A549 (cell line): ENCODE measurements at regions not wholly inside any gene's neighbourhood (a gene's known extent, or its start where the extent isn't known, plus 50 kb on each side); places are given as distances from the start of the nearest gene placed in this dataset.
A peak's percentile ranks its signal among the peaks of the same experiment; 100 is the strongest.

Experiments used
- ATAC-seq, 2 experiments: fragments of 200-7000 bp in 1 of 2; fragments of >200 bp in 1 of 2; cut with Nextera tagmentation in 1 of 2; cut with Tn5 transposase in 1 of 2; 3 replicates each; pipeline versions ENCODE4 v1.8.0 to v1.9.1; 2018 to 2020; ENCODE audit warnings: mild to moderate bottlenecking in 1 of 2, moderate library complexity in 1 of 2
- CTCF ChIA-PET: fragments of 300-600 bp; sonication (Branson Sonifier 250); formaldehyde crosslinking; extraction: SDS; loops from one replicate; lab custom pipeline; 2021; ENCODE audit warnings: antibody characterized with exemption, inconsistent platforms; lab: Yijun Ruan, JAX
- POLR2A ChIA-PET: fragments of 350-600 bp; formaldehyde crosslinking; extraction: SDS; loops from one replicate; lab custom pipeline; 2021; ENCODE audit warnings: antibody characterized with exemption, inconsistent platforms; lab: Yijun Ruan, JAX
- DNase-seq, 2 experiments: peaks; one replicate each; pipeline versions ENCODE4 v3.0.0 to v3.0.0-alpha.2; 2011 to 2016; ENCODE audit warnings: low read depth in 1 of 2, low spot score in 1 of 2
- FAIRE-seq: peaks from 2 replicates; lab custom pipeline; 2011; peaks lifted over from hg19 to GRCh38; lab: Jason Lieb, UNC
- H3K27ac ChIP-seq, 2 experiments: fragments of >200 bp; sonication (Bioruptor Twin); formaldehyde crosslinking; 3 replicates each; pipeline ENCODE4 v1.5.1; 2016 to 2017
- H3K4me1 ChIP-seq: fragments of >200 bp; sonication (Bioruptor Twin); formaldehyde crosslinking; 3 replicates; pipeline ENCODE4 v1.6.1; 2016
- H3K4me2 ChIP-seq: fragments of >200 bp; sonication (Bioruptor Twin); formaldehyde crosslinking; 3 replicates; pipeline ENCODE4 v1.6.1; 2016
- H3K4me3 ChIP-seq: fragments of >200 bp; sonication (Bioruptor Twin); formaldehyde crosslinking; 3 replicates; pipeline ENCODE4 v1.5.1; 2016
- H3K9me3 ChIP-seq: fragments of >200 bp; sonication (Bioruptor Twin); formaldehyde crosslinking; 3 replicates; pipeline ENCODE4 v1.6.1; 2016
- CHD2 ChIP-seq: fragments of 150-350 bp; IDR thresholded peaks from 2 replicates; pipeline ENCODE4 v1.6.1; 2014; ENCODE audit warnings: low read length; ENCODE audit not compliant: partially characterized antibody
- CHD4 ChIP-seq: fragments of 200-600 bp; sonication (generic); IDR thresholded peaks from 2 replicates; pipeline ENCODE4 v1.6.1; 2016; ENCODE audit warnings: antibody characterized with exemption, mild to moderate bottlenecking, borderline replicate concordance
- FOSL2 ChIP-seq, 2 experiments: fragments of 450-650 bp in 1 of 2; fragments of >200 bp in 1 of 2; sonication (Bioruptor Twin) in 1 of 2; formaldehyde crosslinking; IDR thresholded peaks; 2 replicates each; pipeline versions ENCODE4 v1.5.0 to v1.6.1; 2016 to 2020; ENCODE audit warnings: mild to moderate bottlenecking in 1 of 2, moderate library complexity in 1 of 2
- GATA3 ChIP-seq: IDR thresholded peaks from 2 replicates; pipeline ENCODE4 v1.6.1; 2012; ENCODE audit warnings: borderline replicate concordance
- HOXA7 ChIP-seq: fragments of 250-450 bp; sonication (Bioruptor Pico); IDR thresholded peaks from 2 replicates; pipeline ENCODE4 v1.5.0; 2020; ENCODE audit warnings: mild to moderate bottlenecking, moderate library complexity
- HOXB13 ChIP-seq: fragments of 250-450 bp; sonication (Bioruptor Pico); IDR thresholded peaks from 2 replicates; pipeline ENCODE4 v1.5.0; 2020; ENCODE audit warnings: low read depth, mild to moderate bottlenecking, moderate library complexity
- JUN ChIP-seq, 2 experiments: fragments of >200 bp; sonication (Bioruptor Twin); formaldehyde crosslinking; IDR thresholded peaks; 2 replicates in 1 of 2; 3 replicates in 1 of 2; pipeline ENCODE4 v1.6.1; 2016 to 2017
- KDM5A ChIP-seq: fragments of 200-600 bp; sonication (generic); IDR thresholded peaks from 2 replicates; pipeline ENCODE4 v1.6.1; 2016; ENCODE audit warnings: antibody characterized with exemption, mild to moderate bottlenecking
- MAFK ChIP-seq: fragments of 450-650 bp; IDR thresholded peaks from 2 replicates; pipeline ENCODE4 v1.6.1; 2014; ENCODE audit not compliant: partially characterized antibody
- MAX ChIP-seq: IDR thresholded peaks from 2 replicates; pipeline ENCODE4 v1.6.1; 2012
- MAZ ChIP-seq: fragments of 150-350 bp; IDR thresholded peaks from 2 replicates; pipeline ENCODE4 v1.6.1; 2014; ENCODE audit warnings: antibody characterized with exemption, low read depth, low read length, borderline replicate concordance
- MYC ChIP-seq: IDR thresholded peaks from 2 replicates; pipeline ENCODE4 v1.6.1; 2012; ENCODE audit warnings: mild to moderate bottlenecking, inconsistent platforms, low read length, improper control_type of control experiment, borderline replicate concordance
- NPAS2 ChIP-seq: fragments of 250-450 bp; sonication (Bioruptor Pico); IDR thresholded peaks from 2 replicates; pipeline ENCODE4 v1.8.0; 2022; ENCODE audit warnings: mild to moderate bottlenecking, moderate library complexity, borderline replicate concordance
- PBX3 ChIP-seq: IDR thresholded peaks from 2 replicates; pipeline ENCODE4 v1.6.1; 2012
- SMC3 ChIP-seq: fragments of >200 bp; sonication (Bioruptor Twin); formaldehyde crosslinking; IDR thresholded peaks from 3 replicates; pipeline ENCODE4 v1.6.1; 2018; ENCODE audit warnings: inconsistent platforms
- SREBF2 ChIP-seq: fragments of 450-650 bp; IDR thresholded peaks from 2 replicates; pipeline ENCODE4 v1.6.1; 2014; ENCODE audit warnings: mild to moderate bottlenecking, moderate library complexity
- TFCP2L1 ChIP-seq: fragments of 250-450 bp; sonication (Bioruptor Pico); IDR thresholded peaks from 2 replicates; pipeline ENCODE4 v1.5.0; 2021; ENCODE audit warnings: mild to moderate bottlenecking
- TP53 ChIP-seq: fragments of 250-450 bp; sonication (Bioruptor Pico); IDR thresholded peaks from 2 replicates; pipeline ENCODE4 v1.5.0; 2021; ENCODE audit warnings: mild to moderate bottlenecking, moderate library complexity
- WGBS: methylation state at CpG from one replicate; pipeline ENCODE4 v1.1.6; 2017; ENCODE audit errors: missing lambda C conversion rate; 5-methylcytosine and 5-hydroxymethylcytosine counted together
- TF ChIP-seq, protein P1 (sequence below): fragments of >200 bp; sonication (Bioruptor Twin); formaldehyde crosslinking; IDR thresholded peaks from 3 replicates; pipeline ENCODE4 v1.6.1; 2016
- TF ChIP-seq, protein P2 (sequence below): fragments of 450-650 bp; IDR thresholded peaks from 2 replicates; pipeline ENCODE4 v1.6.1; 2014; ENCODE audit warnings: antibody characterized with exemption
- TF ChIP-seq, protein P3 (sequence below): fragments of >200 bp; sonication (Bioruptor Twin); formaldehyde crosslinking; IDR thresholded peaks from 2 replicates; pipeline ENCODE4 v1.6.1; 2016
- TF ChIP-seq, protein P4 (sequence below): fragments of >200 bp; sonication (Bioruptor Twin); formaldehyde crosslinking; IDR thresholded peaks from 3 replicates; pipeline ENCODE4 v1.5.1; 2016
- TF ChIP-seq, protein P5 (sequence below): fragments of 250-450 bp; sonication (Bioruptor Pico); IDR thresholded peaks from 2 replicates; pipeline ENCODE4 v1.5.0; 2021; ENCODE audit warnings: mild to moderate bottlenecking, moderate library complexity, borderline replicate concordance
- TF ChIP-seq, protein P6 (sequence below): fragments of 150-350 bp; IDR thresholded peaks from 2 replicates; pipeline ENCODE4 v1.6.1; 2014; ENCODE audit warnings: low read depth, mild to moderate bottlenecking, low read length
- TF ChIP-seq, protein P7 (sequence below): IDR thresholded peaks from 2 replicates; pipeline ENCODE4 v1.6.1; 2012; ENCODE audit warnings: low read depth, borderline replicate concordance

DNA sequence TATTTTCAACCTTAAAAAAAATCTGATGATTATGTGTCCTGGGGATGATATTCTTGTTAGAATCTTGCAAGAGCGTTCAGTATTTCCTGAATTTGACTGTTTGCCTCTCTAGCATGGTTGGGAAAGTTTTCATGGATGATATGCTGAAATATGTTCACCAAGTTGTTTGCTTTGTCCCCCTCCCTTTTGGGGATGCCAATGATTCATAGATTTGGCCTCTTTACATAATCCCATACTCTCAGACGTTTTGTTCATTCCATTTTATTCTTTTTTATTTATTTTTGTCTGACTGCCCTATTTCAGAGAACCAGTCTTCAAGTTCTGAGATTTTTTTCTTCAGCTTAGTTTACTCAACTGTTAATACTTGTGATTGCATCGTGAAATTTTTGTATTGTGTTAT, 415.1 kb downstream of the FAM47B start:
- no peak overlapping the region for H3K4me2 ChIP-seq
- FAIRE-seq = peak; percentile 77
- peak in 1 of 2 experiments; percentile 5 for DNase-seq
- WGBS = 3% methylated on average over 3 of the region's 3 CpGs
- ChIA-PET POLR2A (no interaction called here), CTCF (no interaction called here)
- H3K9me3 ChIP-seq = no peaks in the 10 kb centered on the region
- H3K4me1 ChIP-seq = no peaks in the 10 kb centered on the region
- TF ChIP-seq, protein P1, sequence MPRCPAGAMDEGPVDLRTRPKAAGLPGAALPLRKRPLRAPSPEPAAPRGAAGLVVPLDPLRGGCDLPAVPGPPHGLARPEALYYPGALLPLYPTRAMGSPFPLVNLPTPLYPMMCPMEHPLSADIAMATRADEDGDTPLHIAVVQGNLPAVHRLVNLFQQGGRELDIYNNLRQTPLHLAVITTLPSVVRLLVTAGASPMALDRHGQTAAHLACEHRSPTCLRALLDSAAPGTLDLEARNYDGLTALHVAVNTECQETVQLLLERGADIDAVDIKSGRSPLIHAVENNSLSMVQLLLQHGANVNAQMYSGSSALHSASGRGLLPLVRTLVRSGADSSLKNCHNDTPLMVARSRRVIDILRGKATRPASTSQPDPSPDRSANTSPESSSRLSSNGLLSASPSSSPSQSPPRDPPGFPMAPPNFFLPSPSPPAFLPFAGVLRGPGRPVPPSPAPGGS = no peak
- no peak for TF ChIP-seq TP53 (CRISPR knock-in tag)
- TF ChIP-seq HOXB13 = no peak
- TF ChIP-seq, protein P2, sequence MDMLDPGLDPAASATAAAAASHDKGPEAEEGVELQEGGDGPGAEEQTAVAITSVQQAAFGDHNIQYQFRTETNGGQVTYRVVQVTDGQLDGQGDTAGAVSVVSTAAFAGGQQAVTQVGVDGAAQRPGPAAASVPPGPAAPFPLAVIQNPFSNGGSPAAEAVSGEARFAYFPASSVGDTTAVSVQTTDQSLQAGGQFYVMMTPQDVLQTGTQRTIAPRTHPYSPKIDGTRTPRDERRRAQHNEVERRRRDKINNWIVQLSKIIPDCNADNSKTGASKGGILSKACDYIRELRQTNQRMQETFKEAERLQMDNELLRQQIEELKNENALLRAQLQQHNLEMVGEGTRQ = no peak
- no peak for TF ChIP-seq MAX
- TF ChIP-seq MYC = no peak
- TF ChIP-seq, protein P3, sequence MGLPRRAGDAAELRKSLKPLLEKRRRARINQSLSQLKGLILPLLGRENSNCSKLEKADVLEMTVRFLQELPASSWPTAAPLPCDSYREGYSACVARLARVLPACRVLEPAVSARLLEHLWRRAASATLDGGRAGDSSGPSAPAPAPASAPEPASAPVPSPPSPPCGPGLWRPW = no peak
- no peak for TF ChIP-seq HOXA7
- TF ChIP-seq, protein P4, sequence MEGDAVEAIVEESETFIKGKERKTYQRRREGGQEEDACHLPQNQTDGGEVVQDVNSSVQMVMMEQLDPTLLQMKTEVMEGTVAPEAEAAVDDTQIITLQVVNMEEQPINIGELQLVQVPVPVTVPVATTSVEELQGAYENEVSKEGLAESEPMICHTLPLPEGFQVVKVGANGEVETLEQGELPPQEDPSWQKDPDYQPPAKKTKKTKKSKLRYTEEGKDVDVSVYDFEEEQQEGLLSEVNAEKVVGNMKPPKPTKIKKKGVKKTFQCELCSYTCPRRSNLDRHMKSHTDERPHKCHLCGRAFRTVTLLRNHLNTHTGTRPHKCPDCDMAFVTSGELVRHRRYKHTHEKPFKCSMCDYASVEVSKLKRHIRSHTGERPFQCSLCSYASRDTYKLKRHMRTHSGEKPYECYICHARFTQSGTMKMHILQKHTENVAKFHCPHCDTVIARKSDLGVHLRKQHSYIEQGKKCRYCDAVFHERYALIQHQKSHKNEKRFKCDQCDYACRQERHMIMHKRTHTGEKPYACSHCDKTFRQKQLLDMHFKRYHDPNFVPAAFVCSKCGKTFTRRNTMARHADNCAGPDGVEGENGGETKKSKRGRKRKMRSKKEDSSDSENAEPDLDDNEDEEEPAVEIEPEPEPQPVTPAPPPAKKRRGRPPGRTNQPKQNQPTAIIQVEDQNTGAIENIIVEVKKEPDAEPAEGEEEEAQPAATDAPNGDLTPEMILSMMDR = no peak
- no peak for TF ChIP-seq MAZ
- TF ChIP-seq NPAS2 (CRISPR knock-in tag) = no peak
- no peak for TF ChIP-seq FOSL2 (IDR thresholded peaks at IDR 0.05)
- no peak for TF ChIP-seq FOSL2 (CRISPR knock-in tag; IDR thresholded peaks at IDR 0.05)
- no peak for TF ChIP-seq CHD2
- no peak for TF ChIP-seq SMC3
- TF ChIP-seq, protein P5, sequence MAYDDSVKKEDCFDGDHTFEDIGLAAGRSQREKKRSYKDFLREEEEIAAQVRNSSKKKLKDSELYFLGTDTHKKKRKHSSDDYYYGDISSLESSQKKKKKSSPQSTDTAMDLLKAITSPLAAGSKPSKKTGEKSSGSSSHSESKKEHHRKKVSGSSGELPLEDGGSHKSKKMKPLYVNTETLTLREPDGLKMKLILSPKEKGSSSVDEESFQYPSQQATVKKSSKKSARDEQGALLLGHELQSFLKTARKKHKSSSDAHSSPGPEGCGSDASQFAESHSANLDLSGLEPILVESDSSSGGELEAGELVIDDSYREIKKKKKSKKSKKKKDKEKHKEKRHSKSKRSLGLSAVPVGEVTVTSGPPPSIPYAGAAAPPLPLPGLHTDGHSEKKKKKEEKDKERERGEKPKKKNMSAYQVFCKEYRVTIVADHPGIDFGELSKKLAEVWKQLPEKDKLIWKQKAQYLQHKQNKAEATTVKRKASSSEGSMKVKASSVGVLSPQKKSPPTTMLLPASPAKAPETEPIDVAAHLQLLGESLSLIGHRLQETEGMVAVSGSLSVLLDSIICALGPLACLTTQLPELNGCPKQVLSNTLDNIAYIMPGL = no peak
- no peak for TF ChIP-seq CHD4
- TF ChIP-seq MAFK = no peak
- H3K4me3 ChIP-seq = no peak overlapping the region
- ATAC-seq = no peak
- H3K27ac ChIP-seq = no peak overlapping the region

DNA sequence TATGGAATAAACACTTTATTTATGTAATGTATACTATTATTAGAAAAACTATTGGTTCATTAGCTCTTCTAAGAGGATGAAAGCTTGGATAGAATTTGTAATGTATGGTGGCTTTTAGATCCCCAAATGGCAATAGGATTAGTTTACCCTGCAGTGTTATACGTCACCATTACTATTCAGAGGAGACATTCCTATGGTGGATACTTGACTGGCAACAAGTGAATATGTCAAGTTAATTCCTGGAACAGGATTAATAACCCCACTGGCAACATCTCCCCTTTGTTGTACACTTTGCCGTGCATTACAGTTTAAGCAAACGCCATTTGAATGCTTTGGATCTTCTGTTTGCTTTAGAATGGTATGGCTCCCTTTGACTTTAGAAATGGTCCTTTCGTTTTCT, 420.3 kb downstream of the FAM47B start:
- no peak for DNase-seq

More for the DNA sequence above, 420.3 kb downstream of the FAM47B start:
- CTCF ChIA-PET = no interaction called here
- FAIRE-seq (no peak), ATAC-seq (no peak)
- Histone ChIP-seq H3K27ac (no peak overlapping the region), H3K4me3 (no peak overlapping the region), H3K9me3 (no peaks in the 10 kb centered on the region), H3K4me2 (no peak overlapping the region), H3K4me1 (no peaks in the 10 kb centered on the region)
- POLR2A ChIA-PET = no interaction called here
- WGBS = 40% methylated on average over 4 of the region's 4 CpGs
- TF ChIP-seq SREBF2 (no peak), TFCP2L1 (CRISPR knock-in tag) (no peak), MYC (no peak), PBX3 (no peak), KDM5A (no peak), JUN (IDR thresholded peaks at IDR 0.05) (no peak), GATA3 (no peak), CHD2 (no peak)
- TF ChIP-seq, protein P1 = no peak
- TF ChIP-seq, protein P6, sequence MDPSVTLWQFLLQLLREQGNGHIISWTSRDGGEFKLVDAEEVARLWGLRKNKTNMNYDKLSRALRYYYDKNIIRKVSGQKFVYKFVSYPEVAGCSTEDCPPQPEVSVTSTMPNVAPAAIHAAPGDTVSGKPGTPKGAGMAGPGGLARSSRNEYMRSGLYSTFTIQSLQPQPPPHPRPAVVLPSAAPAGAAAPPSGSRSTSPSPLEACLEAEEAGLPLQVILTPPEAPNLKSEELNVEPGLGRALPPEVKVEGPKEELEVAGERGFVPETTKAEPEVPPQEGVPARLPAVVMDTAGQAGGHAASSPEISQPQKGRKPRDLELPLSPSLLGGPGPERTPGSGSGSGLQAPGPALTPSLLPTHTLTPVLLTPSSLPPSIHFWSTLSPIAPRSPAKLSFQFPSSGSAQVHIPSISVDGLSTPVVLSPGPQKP = no peak
- TF ChIP-seq, protein P7, sequence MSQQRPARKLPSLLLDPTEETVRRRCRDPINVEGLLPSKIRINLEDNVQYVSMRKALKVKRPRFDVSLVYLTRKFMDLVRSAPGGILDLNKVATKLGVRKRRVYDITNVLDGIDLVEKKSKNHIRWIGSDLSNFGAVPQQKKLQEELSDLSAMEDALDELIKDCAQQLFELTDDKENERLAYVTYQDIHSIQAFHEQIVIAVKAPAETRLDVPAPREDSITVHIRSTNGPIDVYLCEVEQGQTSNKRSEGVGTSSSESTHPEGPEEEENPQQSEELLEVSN = no peak
